ENCODE measurements at regions not wholly inside any gene's neighbourhood (a gene's known extent, or its start where the extent isn't known, plus 50 kb on each side); places are given as distances from the start of the nearest gene placed in this dataset.

DNA sequence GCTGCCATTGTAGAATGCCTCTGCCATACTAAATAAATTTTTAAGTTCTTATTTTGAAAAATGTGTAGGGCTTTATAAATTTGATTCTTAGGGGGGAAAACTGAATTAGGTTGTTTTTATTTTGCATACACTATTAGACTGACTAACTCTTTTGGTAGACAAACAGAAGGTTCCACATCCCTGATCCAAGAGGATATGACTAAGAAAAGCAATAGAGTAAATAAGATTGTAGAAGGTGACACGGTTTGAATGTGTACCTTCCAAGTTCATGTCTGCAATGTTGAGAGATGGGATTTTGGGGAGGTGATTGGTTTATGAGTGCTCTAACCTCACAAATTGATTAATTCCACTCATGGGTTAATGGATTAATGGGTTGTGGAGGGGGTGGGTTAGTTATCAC is 127.9 kb downstream of the GLUL start:
- 0 out of 4 replicates have a peak, but pooled peaks cover 0 to 2% of the 10 kb centered on the region in 2 experiments for H3K4me1 Mint-ChIP-seq

More for the DNA sequence above, 127.9 kb downstream of the GLUL start:
- no peaks in the 10 kb centered on the region for H3K4me1 ChIP-seq (ENCODE audit: insufficient read depth, low read length)
- no peak overlapping the region for H3T11ph ChIP-seq (ENCODE audit: low read length)
- no peaks in the 10 kb centered on the region for H3K79me2 ChIP-seq (ENCODE audit: insufficient read depth, low read length)
- H2AFZ ChIP-seq (ENCODE audit: low read length), result no peak overlapping the region
- no peak overlapping the region for H4K91ac ChIP-seq (ENCODE audit: insufficient read length, low read depth, low read length)
- no peak for DNase-seq
- H2BK120ac ChIP-seq (ENCODE audit: low read depth, low read length, poor library complexity, severe bottlenecking), result no peak overlapping the region
- H3K56ac ChIP-seq (ENCODE audit: insufficient read length, low read depth, low read length), result no peak overlapping the region
- H3K79me1 ChIP-seq (ENCODE audit: insufficient read depth, low read depth, low read length, poor library complexity, severe bottlenecking), result no peaks in the 10 kb centered on the region
- no peak overlapping the region for H4K8ac ChIP-seq (replicated peaks; ENCODE audit: insufficient read length, low read depth, low read length)
- no peak overlapping the region for H3K23ac ChIP-seq (ENCODE audit: insufficient read length, low read depth, low read length)
- H3K4me2 ChIP-seq (ENCODE audit: insufficient read depth, insufficient read length, low read length), result no peak overlapping the region
- H3K27ac ChIP-seq (ENCODE audit: insufficient read length, low read depth, low read length), result no peak overlapping the region
- no peaks in the 10 kb centered on the region for H3K9me3 Mint-ChIP-seq
- no peaks in the 10 kb centered on the region for H3K27me3 ChIP-seq (ENCODE audit: insufficient read depth, low read length)
- no peaks in the 10 kb centered on the region for H3K9me3 ChIP-seq (ENCODE audit: control insufficient read depth, low read depth, low read length)
- no peak overlapping the region for H3K4me3 Mint-ChIP-seq
- no peaks in the 10 kb centered on the region for H4K20me1 ChIP-seq (ENCODE audit: control insufficient read depth, insufficient read depth, insufficient read length)
- no peak overlapping the region for H2BK12ac ChIP-seq (ENCODE audit: insufficient read length, low read depth, low read length)
- no peak overlapping the region for H2BK15ac ChIP-seq (ENCODE audit: low read depth, low read length)
- H3K36me3 Mint-ChIP-seq (ENCODE audit: insufficient read depth in 1 of 3, low read depth in 3 of 3), result no peaks in the 10 kb centered on the region
- H2BK20ac ChIP-seq (ENCODE audit: low read depth, low read length, poor library complexity, severe bottlenecking), result no peak overlapping the region
- H2AK5ac ChIP-seq (ENCODE audit: insufficient read length, low read length), result no peak overlapping the region
- no peak overlapping the region for H2BK5ac ChIP-seq (ENCODE audit: insufficient read length, low read length)
- H3K27ac Mint-ChIP-seq, result no peak overlapping the region
- H3K14ac ChIP-seq (ENCODE audit: insufficient read depth, low read length), result no peak overlapping the region
- H3K23me2 ChIP-seq (ENCODE audit: insufficient read length, low read depth, low read length, poor library complexity, severe bottlenecking), result no peaks in the 10 kb centered on the region
- no CpG with 5 or more reads among the region's 1 CpG for WGBS (ENCODE audit: extremely low coverage, insufficient read length, low lambda C conversion rate)
- no peak overlapping the region for H4K5ac ChIP-seq (ENCODE audit: insufficient read length, low read depth, low read length)
- H3K27me3 Mint-ChIP-seq (ENCODE audit: low read depth), result no peaks in the 10 kb centered on the region; the same call in none of the 2 replicates
- TF ChIP-seq, protein P1, sequence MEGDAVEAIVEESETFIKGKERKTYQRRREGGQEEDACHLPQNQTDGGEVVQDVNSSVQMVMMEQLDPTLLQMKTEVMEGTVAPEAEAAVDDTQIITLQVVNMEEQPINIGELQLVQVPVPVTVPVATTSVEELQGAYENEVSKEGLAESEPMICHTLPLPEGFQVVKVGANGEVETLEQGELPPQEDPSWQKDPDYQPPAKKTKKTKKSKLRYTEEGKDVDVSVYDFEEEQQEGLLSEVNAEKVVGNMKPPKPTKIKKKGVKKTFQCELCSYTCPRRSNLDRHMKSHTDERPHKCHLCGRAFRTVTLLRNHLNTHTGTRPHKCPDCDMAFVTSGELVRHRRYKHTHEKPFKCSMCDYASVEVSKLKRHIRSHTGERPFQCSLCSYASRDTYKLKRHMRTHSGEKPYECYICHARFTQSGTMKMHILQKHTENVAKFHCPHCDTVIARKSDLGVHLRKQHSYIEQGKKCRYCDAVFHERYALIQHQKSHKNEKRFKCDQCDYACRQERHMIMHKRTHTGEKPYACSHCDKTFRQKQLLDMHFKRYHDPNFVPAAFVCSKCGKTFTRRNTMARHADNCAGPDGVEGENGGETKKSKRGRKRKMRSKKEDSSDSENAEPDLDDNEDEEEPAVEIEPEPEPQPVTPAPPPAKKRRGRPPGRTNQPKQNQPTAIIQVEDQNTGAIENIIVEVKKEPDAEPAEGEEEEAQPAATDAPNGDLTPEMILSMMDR (conservative IDR thresholded peaks at IDR 0.05), result no peak
- no peak overlapping the region for H3K4ac ChIP-seq (ENCODE audit: low read depth, low read length)
- H3K9ac ChIP-seq (ENCODE audit: extremely low read depth, insufficient read length, low read length), result no peak overlapping the region
- H3K18ac ChIP-seq (ENCODE audit: insufficient read length, low read depth, low read length), result no peak overlapping the region

All from H9 (cell line).